ENCODE measurements at regions not wholly inside any gene's neighbourhood (a gene's known extent, or its start where the extent isn't known, plus 50 kb on each side); places are given as distances from the start of the nearest gene placed in this dataset.

DNA sequence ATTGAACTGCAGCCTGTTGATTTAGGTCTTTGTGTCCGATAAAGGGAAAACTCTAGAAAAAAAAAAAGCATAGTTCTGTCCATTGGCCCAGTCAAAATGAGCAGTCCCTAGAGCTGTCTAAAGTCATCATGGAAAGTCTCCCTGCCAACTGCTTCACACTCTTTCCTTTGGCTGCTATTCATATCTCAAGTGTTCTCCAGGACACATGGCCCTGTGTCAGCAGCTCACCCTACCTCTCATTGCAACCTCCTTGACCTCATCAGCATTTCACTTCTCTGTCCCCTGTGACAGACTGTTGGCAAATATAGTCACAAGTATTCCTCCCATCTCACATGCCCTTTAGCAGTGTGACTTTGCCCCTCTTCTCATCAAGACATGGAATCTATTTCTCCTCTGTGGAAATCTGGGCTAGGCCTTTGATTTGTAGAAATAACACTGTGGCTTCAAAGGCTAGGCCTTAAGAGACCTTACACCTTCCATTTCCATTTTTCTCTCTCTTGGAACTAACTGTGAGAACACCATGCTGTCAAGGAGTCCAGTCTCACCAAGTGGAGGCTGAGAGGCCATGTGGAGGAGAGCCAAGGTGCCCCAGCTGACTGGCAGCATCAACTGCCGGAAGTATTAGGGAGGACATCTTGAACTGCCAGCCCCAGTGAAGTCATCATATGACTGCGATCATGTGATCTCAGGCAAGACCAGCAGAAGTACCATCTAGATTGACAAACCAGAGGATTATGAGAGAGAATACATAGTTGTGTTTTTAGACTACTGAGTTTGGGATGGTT, 149.4 kb upstream of the TARS1 start:
- TF ChIP-seq, protein P1, sequence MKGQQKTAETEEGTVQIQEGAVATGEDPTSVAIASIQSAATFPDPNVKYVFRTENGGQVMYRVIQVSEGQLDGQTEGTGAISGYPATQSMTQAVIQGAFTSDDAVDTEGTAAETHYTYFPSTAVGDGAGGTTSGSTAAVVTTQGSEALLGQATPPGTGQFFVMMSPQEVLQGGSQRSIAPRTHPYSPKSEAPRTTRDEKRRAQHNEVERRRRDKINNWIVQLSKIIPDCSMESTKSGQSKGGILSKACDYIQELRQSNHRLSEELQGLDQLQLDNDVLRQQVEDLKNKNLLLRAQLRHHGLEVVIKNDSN (IDR thresholded peaks at IDR 0.05): no peak
- TF ChIP-seq FOXM1 (IDR thresholded peaks at IDR 0.05; ENCODE audit: borderline replicate concordance, low read depth) (no peak), YY1 (IDR thresholded peaks at IDR 0.05; ENCODE audit: low read depth) (no peak), TAF1 (IDR thresholded peaks at IDR 0.05; ENCODE audit: low read depth) (no peak), ZBTB7A (IDR thresholded peaks at IDR 0.05; ENCODE audit: low read depth) (no peak)

DNA sequence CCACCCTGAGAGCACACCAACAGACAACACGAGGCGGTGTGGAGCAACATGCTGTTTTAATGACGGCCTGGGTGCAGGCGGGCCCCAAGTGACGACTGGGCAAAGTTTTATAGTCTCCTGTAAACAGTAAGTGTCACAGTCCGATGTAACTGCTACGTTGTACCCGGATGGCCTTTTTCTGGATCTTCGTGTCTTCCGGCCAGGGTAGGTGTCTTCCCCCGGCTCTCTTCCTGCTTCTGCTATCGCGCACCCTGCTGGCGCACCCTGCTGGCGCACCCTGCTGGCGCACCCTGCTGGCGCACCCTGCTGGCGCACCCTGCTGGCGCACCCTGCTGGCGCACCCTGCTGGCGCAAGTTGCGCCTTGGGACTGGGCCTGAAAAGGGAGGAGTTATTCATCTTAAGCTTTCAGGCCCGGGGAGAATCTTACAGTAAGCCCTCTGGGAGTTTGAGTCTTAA, 143.0 kb upstream of the TARS1 start:
- TF ChIP-seq TEAD4 (IDR thresholded peaks at IDR 0.05): no peak
- TF ChIP-seq RAD21 (IDR thresholded peaks at IDR 0.05; ENCODE audit: low read depth): no peak
- TF ChIP-seq TAF1 (IDR thresholded peaks at IDR 0.05; ENCODE audit: low read depth): no peak
- no peak for TF ChIP-seq CREB1 (IDR thresholded peaks at IDR 0.05; ENCODE audit: low read depth)
- no peak for TF ChIP-seq FOXM1 (IDR thresholded peaks at IDR 0.05; ENCODE audit: borderline replicate concordance, low read depth)
- no peak for TF ChIP-seq EGR1 (IDR thresholded peaks at IDR 0.05)

DNA sequence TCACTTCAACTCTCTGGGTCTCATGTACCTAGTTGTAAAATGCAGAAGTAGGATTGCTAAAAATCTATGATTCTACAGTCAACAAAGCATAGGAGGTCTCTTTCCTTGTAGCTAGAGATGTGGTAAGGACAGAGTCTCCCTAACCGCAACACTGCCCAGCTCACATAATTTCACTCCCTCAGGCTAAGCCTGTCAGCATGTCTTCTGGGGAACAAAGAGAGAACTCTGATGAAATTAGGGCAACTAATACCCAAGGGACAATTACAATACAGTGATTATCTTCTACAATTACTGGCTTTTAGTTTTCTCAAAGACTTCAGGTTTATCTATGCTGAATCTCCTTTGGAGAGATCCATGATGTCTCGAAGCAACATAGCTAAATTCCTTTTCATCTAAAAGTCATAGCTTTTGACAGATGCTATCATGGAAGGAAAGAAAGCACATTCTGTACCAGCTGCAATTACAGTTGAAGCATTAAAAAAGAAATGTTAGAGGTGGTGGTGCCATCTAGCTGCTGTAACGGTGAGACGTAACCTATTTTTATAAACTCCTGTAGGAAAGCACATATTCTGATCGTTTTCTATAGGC, 141.1 kb upstream of the TARS1 start:
- peak; percentile 66 for TF ChIP-seq RAD21 (IDR thresholded peaks at IDR 0.05; ENCODE audit: low read depth)
- TF ChIP-seq, protein P2, sequence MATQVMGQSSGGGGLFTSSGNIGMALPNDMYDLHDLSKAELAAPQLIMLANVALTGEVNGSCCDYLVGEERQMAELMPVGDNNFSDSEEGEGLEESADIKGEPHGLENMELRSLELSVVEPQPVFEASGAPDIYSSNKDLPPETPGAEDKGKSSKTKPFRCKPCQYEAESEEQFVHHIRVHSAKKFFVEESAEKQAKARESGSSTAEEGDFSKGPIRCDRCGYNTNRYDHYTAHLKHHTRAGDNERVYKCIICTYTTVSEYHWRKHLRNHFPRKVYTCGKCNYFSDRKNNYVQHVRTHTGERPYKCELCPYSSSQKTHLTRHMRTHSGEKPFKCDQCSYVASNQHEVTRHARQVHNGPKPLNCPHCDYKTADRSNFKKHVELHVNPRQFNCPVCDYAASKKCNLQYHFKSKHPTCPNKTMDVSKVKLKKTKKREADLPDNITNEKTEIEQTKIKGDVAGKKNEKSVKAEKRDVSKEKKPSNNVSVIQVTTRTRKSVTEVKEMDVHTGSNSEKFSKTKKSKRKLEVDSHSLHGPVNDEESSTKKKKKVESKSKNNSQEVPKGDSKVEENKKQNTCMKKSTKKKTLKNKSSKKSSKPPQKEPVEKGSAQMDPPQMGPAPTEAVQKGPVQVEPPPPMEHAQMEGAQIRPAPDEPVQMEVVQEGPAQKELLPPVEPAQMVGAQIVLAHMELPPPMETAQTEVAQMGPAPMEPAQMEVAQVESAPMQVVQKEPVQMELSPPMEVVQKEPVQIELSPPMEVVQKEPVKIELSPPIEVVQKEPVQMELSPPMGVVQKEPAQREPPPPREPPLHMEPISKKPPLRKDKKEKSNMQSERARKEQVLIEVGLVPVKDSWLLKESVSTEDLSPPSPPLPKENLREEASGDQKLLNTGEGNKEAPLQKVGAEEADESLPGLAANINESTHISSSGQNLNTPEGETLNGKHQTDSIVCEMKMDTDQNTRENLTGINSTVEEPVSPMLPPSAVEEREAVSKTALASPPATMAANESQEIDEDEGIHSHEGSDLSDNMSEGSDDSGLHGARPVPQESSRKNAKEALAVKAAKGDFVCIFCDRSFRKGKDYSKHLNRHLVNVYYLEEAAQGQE (IDR thresholded peaks at IDR 0.05; ENCODE audit: low read depth): no peak

DNA sequence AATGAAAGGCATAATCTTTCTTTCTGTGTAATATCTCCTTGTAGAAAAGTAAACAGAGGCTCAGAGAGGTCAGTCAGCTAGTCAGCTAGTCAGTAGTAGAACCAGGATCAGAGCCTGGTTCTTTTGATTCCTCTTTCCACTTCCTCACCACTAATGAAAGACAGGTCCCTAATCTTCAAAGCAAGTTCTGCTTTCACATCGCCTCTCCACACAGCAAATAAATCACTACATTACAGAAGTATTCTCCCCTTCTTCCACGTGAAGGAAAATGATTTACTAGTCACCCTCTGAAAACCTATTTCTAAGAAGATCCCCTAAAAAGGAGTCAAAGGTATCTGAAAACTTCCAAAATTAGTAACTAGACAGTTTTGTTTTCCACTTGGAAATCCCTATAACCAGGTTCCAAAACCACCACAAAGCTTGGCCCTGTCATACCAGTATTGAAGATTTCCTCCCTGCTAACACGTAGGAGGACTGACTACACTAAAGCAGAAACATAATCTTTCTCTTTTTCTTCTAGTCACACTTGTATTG, 140.5 kb upstream of the TARS1 start:
- TF ChIP-seq, protein P1 (IDR thresholded peaks at IDR 0.05): no peak
- TF ChIP-seq TEAD4 (IDR thresholded peaks at IDR 0.05) (no peak), ZBTB7A (IDR thresholded peaks at IDR 0.05; ENCODE audit: low read depth) (no peak)

DNA sequence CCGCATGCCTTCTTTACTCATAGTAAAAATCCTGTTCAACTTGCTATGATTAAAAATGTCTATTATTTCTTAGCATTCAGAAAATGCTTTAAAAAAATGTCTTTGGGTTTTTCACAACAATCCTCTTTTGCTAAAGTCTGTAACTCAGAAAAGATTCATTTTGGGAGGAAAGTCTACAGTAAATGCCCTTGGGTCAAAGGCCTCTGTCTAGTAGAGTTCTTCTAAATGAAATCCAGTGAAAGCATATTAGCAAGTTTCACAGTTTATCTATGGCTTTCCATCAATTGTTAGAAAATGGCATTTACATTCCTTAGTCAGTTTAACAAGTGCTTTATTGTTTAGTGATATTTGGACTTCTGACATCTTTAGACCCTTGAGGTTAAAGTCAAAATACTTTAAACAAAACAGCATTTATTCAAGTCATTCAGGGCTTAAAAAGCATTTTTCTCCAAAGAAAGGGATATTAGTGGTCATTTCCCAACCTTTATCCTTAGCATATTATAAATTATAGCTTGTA, 137.1 kb upstream of the TARS1 start:
- TF ChIP-seq TCF12 (IDR thresholded peaks at IDR 0.05; ENCODE audit: low read depth) (no peak), EGR1 (IDR thresholded peaks at IDR 0.05) (no peak), CEBPB (IDR thresholded peaks at IDR 0.05) (no peak)
- TF ChIP-seq, protein P1 (IDR thresholded peaks at IDR 0.05): no peak
- TF ChIP-seq, protein P3, sequence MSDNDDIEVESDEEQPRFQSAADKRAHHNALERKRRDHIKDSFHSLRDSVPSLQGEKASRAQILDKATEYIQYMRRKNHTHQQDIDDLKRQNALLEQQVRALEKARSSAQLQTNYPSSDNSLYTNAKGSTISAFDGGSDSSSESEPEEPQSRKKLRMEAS (IDR thresholded peaks at IDR 0.05): no peak

DNA sequence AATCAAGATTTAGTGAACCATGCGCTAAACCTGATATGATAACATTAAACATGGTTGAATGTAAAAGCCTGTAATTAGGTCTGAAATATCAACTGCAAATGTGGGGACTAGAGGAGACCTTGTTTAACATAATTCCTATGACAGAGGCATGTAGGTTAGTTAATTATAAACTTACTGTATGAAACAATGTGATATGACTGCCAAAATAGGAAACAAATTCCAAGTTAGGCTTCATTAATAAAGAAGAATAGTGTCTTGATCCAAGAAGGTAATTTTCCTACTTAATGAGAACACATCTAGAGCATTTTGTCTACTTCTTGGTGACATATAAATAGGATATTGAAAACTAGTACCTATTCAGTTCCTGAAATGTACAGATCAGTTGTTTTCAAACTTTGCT, 136.2 kb upstream of the TARS1 start:
- TF ChIP-seq CREB1 (IDR thresholded peaks at IDR 0.05; ENCODE audit: low read depth): no peak
- no peak for TF ChIP-seq NFIC (IDR thresholded peaks at IDR 0.05)
- TF ChIP-seq, protein P2 (IDR thresholded peaks at IDR 0.05; ENCODE audit: low read depth): no peak
- no peak for TF ChIP-seq YY1 (IDR thresholded peaks at IDR 0.05; ENCODE audit: low read depth)
- TF ChIP-seq TCF12 (IDR thresholded peaks at IDR 0.05; ENCODE audit: low read depth): no peak
- no peak for TF ChIP-seq EP300 (IDR thresholded peaks at IDR 0.05; ENCODE audit: borderline replicate concordance)
- no peak for TF ChIP-seq TAF1 (IDR thresholded peaks at IDR 0.05; ENCODE audit: low read depth)
- TF ChIP-seq, protein P3 (IDR thresholded peaks at IDR 0.05): no peak
- no peak for TF ChIP-seq TEAD4 (IDR thresholded peaks at IDR 0.05)
- TF ChIP-seq EGR1 (IDR thresholded peaks at IDR 0.05): no peak
